Peyer's patch (tissue), 4 donors: ENCODE measurements at regions not wholly inside any gene's neighbourhood (a gene's known extent, or its start where the extent isn't known, plus 50 kb on each side); places are given as distances from the start of the nearest gene placed in this dataset.

Experiments
- CTCF ChIP-seq, 6 experiments: fragments of 450-650 bp in 4 of 6; fragments of 200-600 bp in 2 of 6; sonication (generic) in 1 of 6; IDR thresholded peaks; one replicate each; pipeline ENCODE4 v1.5.1; 2017 to 2019; ENCODE audit warnings: antibody characterized with exemption in 6 of 6, mild to moderate bottlenecking in 3 of 6, moderate library complexity in 1 of 6
- POLR2A ChIP-seq, 2 donors: fragments of 450-650 bp; IDR thresholded peaks; one replicate each; pipeline ENCODE4 v1.5.1; 2017; ENCODE audit warnings: antibody characterized with exemption in 2 of 2, mild to moderate bottlenecking in 2 of 2, moderate library complexity in 2 of 2

DNA sequence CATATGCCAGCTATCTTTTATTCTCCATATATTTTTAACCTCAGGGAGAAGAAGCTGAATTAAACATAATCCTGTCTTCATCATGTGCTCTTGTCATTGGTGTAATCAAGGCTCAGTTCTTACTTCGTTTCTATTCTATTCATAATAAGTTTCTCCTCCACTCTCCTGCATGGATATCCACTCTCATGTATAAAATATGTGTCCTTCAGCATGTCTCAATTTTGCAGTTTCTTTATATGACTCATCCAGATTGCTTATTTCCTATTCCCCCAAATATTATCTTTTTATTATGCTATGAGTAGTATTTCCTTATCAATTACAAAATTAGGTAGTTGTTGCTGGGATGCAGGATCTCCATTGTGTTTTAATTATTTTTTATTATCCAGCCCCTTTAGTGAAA lies 643.7 kb upstream of the ACO1 start:
- TF ChIP-seq CTCF (IDR thresholded peaks at IDR 0.05) (no peak), POLR2A (IDR thresholded peaks at IDR 0.05) (no peak)
